Activated CD4-positive, alpha-beta T cell treated with anti-CD3 and anti-CD28 coated beads for 4 hours (primary cell): ENCODE measurements at regions not wholly inside any gene's neighbourhood (a gene's known extent, or its start where the extent isn't known, plus 50 kb on each side); places are given as distances from the start of the nearest gene placed in this dataset.

Source experiments
- DNase-seq, 2 donors: peaks; one replicate each; pipeline ENCODE4 v3.0.0-alpha.2; 2020

DNA sequence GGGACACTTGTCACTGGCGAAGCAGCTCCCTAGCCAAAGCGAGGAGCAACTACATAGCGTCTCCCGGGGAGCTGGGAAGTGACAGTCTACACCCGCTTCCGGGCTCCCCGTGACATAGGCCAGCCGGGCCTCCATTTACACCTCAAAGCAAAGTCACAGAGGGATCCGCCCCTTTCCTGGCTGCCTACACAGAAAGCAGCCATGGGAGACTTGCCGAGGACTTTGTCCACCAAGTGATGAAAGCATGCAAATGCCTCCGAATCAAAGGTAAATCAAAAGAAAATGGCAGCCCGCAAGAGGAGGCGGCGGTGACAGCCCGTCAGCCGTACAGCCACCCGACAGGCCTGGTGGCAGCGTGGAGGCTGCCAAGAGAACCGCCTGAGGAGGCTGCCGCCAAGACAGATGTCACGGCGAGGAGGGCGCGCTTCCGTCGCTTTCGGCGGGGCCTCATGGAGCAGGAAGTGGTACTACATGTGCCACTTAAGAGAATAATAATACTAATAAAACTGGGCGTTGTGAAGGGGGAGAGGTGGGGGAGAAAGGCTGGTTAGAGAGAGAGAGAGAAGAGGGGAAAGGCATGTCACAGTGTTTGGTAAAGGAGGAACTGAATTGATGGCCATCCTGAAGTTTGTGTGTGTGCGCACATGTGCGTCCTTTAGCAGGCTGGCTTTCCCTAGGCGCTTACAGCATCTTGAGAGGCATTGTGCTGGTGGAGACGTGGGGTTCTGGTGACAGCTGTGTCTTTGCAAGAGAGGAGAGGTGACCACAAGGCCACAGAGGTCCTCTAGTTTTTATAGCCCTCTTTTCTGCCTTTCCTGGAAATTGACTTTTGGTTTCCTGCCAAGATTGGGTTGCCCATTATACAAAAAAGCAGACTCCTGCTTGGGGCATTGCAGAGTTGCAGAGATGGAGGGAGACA, 661.7 kb downstream of the VRK1 start:
- peak; percentile 81 to 82 for DNase-seq

DNA sequence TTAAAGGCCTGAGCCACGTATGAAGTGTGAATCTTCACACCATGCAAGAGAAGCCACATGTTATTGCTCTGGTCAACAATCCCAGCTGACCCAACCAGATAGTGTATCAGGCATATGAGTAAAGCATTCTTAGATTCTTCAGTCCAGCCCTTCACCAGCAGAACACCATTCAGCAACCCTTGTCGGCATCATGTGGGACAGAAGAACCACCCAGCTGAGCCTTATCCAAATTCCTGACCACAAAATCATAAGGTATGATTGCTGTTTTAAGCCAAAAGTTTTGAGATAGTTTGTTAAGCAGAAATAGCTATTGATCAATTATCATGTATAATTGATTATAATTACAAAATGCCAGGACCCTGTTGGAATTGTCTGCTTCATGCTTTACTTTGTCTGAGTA, 664.9 kb downstream of the VRK1 start:
- DNase-seq, result no peak

DNA sequence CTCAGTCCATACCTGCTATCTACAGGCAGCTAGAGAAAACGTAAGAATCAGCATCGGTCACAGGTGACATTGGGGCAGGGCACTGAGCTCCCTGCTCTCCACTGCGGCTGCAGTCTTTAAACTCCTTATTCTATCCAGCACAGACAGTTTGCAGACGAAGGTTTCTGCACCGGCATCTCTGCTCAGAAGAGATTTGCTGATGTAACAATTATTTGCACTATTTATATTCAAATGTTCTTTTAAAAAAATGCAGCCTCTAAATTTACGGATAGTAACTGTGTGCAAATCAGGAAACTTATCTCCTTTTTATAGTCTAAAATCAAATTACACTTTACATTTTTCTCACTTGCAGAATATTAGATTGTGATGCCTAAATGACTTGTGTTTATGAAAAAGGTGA, 671.0 kb downstream of the VRK1 start:
- DNase-seq, result no peak

- DNase-seq, result no peak
These were observed 680.2 kb downstream of the VRK1 start for GRCh38 chr14:97477353-97477752.

DNA sequence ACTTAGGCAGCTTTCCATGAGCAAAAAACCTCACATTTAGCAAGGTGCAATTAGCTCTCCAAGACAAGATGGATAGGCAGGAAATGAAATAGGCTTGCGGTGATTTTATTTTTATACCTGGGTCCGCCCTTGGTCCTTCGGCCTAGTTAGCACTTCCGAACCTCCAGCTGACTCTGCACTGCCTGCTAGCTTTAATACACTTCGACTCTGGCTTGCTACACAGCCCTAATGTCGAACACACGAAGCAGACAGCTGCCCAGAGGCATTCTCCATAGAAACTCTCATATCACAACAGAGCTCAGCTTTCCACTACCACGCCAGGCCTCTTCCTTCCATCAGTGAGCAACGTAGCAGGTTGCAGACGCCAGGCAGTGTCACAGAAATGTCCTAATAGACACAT, 688.0 kb downstream of the VRK1 start:
- no peak for DNase-seq

GRCh38 chr14:97486601-97487120, 689.5 kb downstream of the VRK1 start:
- DNase-seq, result no peak

DNA sequence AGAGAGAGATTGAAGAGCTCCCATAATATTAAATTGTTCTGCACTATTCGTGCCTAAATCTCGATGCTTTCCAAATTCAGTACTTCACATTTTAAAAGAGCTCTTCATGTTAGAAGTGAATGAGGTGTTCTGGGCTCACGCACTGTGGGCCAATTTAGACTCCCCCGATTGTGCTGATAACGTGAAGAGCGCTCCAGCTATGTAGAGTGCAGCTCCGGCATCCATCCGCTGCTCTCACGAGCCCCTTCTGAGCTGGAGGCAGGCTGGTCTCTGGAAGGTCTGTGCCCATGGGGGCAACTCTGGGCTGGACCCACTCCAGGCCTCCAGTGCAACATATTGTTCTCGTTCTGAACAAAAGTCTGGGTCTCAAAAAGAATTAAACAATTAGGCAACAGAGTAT, 692.6 kb downstream of the VRK1 start:
- no peak for DNase-seq

DNA sequence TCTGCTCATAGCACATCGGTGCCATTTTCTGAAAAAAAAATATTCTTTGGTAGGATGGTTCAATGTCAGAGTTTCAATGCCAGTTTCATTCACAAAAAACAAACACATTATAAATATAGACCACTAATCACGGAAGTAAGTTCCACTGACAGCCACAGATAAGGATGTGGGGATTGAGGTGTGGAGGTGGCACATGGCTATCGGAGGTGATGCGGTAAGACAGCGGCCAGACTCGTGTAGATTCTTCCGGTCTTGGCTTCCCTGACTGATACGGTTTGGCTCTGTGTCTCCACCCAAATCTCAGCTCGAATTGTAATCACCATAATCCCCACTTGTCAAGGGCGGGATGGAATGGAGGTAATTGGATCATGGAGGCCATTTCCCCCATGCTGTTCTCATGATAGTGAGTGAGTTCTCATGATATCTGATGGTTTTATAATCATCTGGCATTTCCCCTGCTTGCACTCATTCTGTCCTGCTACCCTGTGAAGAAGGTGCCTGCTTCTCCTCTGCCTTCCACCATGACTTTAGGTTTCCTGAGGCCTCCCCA, 693.4 kb downstream of the VRK1 start:
- no peak for DNase-seq

DNA sequence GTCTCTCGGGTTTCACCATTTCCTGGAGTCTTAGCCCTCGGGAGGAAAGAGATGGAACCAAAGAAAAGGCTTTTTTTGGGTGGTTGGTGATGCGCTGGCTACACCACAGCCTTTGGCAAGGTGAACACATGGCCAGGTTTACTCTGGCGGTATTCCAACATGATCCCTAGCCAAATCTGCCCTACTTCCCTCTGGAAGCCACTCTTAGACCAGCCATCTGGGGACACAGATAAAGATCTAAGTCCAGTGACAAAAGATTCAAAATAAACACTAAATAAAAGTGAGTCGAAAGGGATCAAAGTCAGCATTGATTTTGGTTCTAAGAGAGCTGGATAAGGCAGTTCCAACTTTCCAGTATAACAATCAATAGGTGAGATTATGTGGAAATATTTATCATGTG, 694.5 kb downstream of the VRK1 start:
- no peak for DNase-seq

- DNase-seq, result no peak
These were observed 702.8 kb downstream of the VRK1 start for GRCh38 chr14:97499790-97500481.

- no peak for DNase-seq
These were observed 709.4 kb downstream of the VRK1 start for GRCh38 chr14:97506626-97507025.

DNA sequence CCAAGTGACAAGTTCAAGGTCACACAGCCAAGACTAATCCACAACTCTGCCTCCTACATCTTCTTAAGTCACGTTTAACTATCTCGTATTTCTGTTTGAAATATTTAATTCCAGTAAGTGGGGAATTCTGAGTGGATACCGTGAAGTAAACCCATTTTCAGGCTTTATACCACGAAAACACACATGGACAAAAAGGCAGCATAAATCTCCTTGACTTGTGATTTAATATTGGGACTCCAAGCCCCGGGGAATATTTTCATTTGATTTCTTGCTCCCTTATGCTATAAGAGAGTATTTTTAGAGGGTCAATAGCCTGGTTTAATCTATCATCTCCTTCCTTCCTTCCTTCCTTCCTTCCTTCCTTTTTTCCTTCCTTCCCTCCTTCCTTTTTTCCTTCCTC, 716.7 kb downstream of the VRK1 start:
- DNase-seq, result no peak

- no peak for DNase-seq
These were observed 720.5 kb downstream of the VRK1 start for GRCh38 chr14:97517566-97518234.

GRCh38 chr14:97523936-97524335, 726.8 kb downstream of the VRK1 start:
- no peak for DNase-seq

DNA sequence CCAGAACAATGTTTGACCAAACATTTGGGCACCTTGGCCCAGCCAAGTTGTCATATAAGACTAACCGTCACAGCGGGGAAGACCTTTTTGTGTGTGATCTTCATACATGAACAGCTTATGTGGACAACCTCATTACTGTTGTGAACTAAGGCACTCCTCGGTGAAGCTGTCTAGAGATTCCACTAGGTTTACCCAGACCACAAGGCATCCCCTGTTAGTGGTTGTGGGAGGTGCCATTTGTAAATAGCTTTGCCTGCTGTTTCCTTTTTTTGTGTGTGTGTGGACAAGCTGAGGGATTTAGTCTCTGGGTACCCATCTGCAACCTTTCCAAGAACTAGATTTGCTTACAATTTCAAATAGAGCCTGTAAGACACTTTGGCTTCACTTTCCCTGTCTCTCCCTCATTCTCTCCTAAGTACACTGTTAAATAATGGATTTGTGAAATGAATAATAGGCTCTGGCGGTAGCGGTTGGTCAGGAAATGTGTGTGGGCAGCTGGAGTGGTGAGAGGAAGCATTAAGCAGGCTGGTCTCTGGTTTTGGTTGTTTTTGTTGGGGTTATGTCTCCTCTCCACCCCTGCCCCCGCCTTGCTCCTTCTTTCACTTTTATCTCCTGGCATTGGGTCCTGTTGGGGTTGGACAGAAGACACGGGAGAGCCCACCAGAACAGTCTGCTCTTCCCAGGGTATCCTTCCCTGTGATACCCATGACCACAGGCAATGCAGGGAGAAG, 727.6 kb downstream of the VRK1 start:
- DNase-seq, result no peak

- no peak for DNase-seq
These were observed 730.8 kb downstream of the VRK1 start for GRCh38 chr14:97527993-97528392.

- no peak for DNase-seq
These were observed 734.9 kb downstream of the VRK1 start for GRCh38 chr14:97532052-97532451.

- no peak for DNase-seq
These were observed 739.2 kb downstream of the VRK1 start for GRCh38 chr14:97536421-97536820.

- no peak for DNase-seq
These were observed 741.7 kb downstream of the VRK1 start for GRCh38 chr14:97538749-97539410.

DNA sequence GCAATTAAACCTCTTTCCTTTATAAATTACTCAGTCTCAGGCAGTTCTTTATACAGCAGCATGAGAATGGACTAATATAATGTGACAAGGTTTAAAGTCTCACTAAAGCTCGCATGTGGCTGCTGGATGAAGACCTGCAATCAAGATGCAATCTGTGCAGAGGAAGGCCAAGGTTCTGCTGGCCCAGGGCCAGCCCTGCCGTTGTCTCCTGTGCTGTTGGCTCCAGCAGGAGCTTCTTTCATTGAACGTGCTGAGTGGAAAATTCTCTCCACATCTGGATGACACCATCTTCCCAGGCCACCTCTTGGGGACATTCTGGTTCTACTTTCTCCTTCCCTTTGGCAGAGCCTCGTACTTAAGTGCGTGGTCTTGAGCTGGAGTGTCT, 742.2 kb downstream of the VRK1 start:
- DNase-seq, result no peak

- no peak for DNase-seq
These were observed 742.7 kb downstream of the VRK1 start for GRCh38 chr14:97539884-97540283.

DNA sequence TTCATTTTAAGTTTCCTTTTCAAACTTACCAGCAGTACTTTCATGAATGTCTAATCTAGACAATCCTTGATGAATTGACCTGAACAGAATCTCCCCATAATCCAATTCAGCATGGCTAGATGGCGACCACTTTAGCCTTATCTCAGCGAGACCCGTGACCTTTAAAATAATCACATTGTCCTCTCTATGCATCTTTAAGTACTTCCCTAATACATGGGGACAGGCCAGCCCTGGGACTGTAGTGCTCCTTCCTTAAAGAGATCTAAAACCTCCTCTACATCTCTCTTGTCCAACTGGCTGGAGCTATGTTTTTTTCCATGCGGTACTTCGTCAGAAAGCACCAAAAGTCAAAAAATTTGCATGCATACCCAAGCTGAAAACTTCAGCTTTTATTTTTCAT, 746.0 kb downstream of the VRK1 start:
- no peak for DNase-seq
